Caco-2 (cell line): ENCODE measurements at regions not wholly inside any gene's neighbourhood (a gene's known extent, or its start where the extent isn't known, plus 50 kb on each side); places are given as distances from the start of the nearest gene placed in this dataset.

ENCODE experiments used
- BruUV-seq: library from RNA; stranded (reverse); fragments of 400-500 nt; replicated peaks from 2 replicates; lab custom pipeline; 2021; lab: Mats Ljungman, UMichigan
- CTCF ChIA-PET: fragments of 300-600 bp; sonication (Branson Sonifier 250); formaldehyde crosslinking; loops from one replicate; lab custom pipeline; 2022; ENCODE audit warnings: antibody characterized with exemption; lab: Charles Lee
- POLR2A ChIA-PET: fragments of 300-600 bp; sonication (Branson Sonifier 250); formaldehyde crosslinking; loops from one replicate; lab custom pipeline; 2022; ENCODE audit warnings: antibody characterized with exemption; lab: Charles Lee
- DNase-seq, 2 experiments: peaks; one replicate each; pipeline versions ENCODE4 v3.0.0 to v3.0.0-alpha.2; 2020 to 2022
- H3K27me3 ChIP-seq: replicated peaks from 2 replicates; pipeline ENCODE4 v1.6.0; 2011; ENCODE audit warnings: low read length; ENCODE audit not compliant: control insufficient read depth, insufficient read depth
- H3K36me3 ChIP-seq: 2 replicates; pipeline ENCODE4 v1.5.1; 2011; ENCODE audit warnings: low read length; ENCODE audit not compliant: control insufficient read depth, insufficient read depth
- H3K4me1 ChIP-seq: fragments of 250-450 bp; sonication (Bioruptor Pico); 2 replicates; pipeline ENCODE4 v1.5.1; 2020; ENCODE audit warnings: mild to moderate bottlenecking
- H3K4me3 ChIP-seq: 2 replicates; pipeline ENCODE4 v1.5.1; 2011; ENCODE audit warnings: low read depth, mild to moderate bottlenecking, control low read depth, low read length
- H3K9me3 ChIP-seq: fragments of 250-450 bp; sonication (Bioruptor Pico); 2 replicates; pipeline ENCODE4 v1.5.1; 2020; ENCODE audit warnings: mild to moderate bottlenecking, moderate library complexity
- H3K27ac Mint-ChIP-seq: one replicate; pipeline ENCODE4 v1.8.0; 2022; ENCODE audit warnings: mixed read lengths; ENCODE audit not compliant: unreplicated experiment
- H3K27me3 Mint-ChIP-seq: one replicate; pipeline ENCODE4 v1.8.0; 2022; ENCODE audit warnings: mixed read lengths; ENCODE audit not compliant: insufficient read depth, unreplicated experiment
- H3K36me3 Mint-ChIP-seq: one replicate; pipeline ENCODE4 v1.8.0; 2022; ENCODE audit warnings: mild to moderate bottlenecking, mixed read lengths; ENCODE audit not compliant: insufficient read depth, unreplicated experiment
- H3K4me1 Mint-ChIP-seq: one replicate; pipeline ENCODE4 v1.8.0; 2022; ENCODE audit warnings: low read depth, mixed read lengths; ENCODE audit not compliant: unreplicated experiment
- H3K4me3 Mint-ChIP-seq: one replicate; pipeline ENCODE4 v1.8.0; 2022; ENCODE audit warnings: mild to moderate bottlenecking, moderate library complexity, mixed read lengths; ENCODE audit not compliant: unreplicated experiment
- H3K9me3 Mint-ChIP-seq: one replicate; pipeline ENCODE4 v1.8.0; 2022; ENCODE audit warnings: mixed read lengths; ENCODE audit not compliant: unreplicated experiment
- CTCF ChIP-seq, 2 experiments: fragments of 200-600 bp in 1 of 2; IDR thresholded peaks; 1 replicate in 1 of 2; 2 replicates in 1 of 2; pipeline versions ENCODE4 v1.5.1 to v1.8.0; 2011 to 2022; ENCODE audit warnings: antibody characterized with exemption in 1 of 2, control low read depth in 1 of 2, inconsistent platforms in 1 of 2, low read depth in 1 of 2, low read length in 1 of 2, mild to moderate bottlenecking in 1 of 2, moderate library complexity in 1 of 2; ENCODE audit not compliant: insufficient read depth in 1 of 2, severe bottlenecking in 1 of 2, unreplicated experiment in 1 of 2
- intact Hi-C: fragments of 100-400 bp; cut with micrococcal nuclease; formaldehyde crosslinking; loops from one replicate; pipeline ENCODE4 v1.10.0; 2022; ENCODE audit not compliant: unreplicated experiment

- no peaks in the 10 kb centered on the region for H3K9me3 Mint-ChIP-seq
- no peaks in the 10 kb centered on the region for H3K36me3 ChIP-seq
- no peaks in the 10 kb centered on the region for H3K4me1 Mint-ChIP-seq
- no peak for DNase-seq
- no peak overlapping the region for H3K4me3 ChIP-seq
- no peaks in the 10 kb centered on the region for H3K9me3 ChIP-seq
- intact Hi-C loops, result no loop called here
- no TSS peak for BruUV-seq
- H3K36me3 Mint-ChIP-seq, result no peaks in the 10 kb centered on the region
- ChIA-PET POLR2A (no interaction called here), CTCF (no interaction called here)
- H3K27ac Mint-ChIP-seq, result no peak overlapping the region
- H3K27me3 ChIP-seq, result no peaks in the 10 kb centered on the region
- no peak for TF ChIP-seq CTCF (IDR thresholded peaks at IDR 0.05; ENCODE audit: insufficient read depth in 1 of 2, low read depth in 1 of 2, low read length in 1 of 2, severe bottlenecking in 1 of 2, unreplicated experiment in 1 of 2)
- H3K4me1 ChIP-seq, result no peaks in the 10 kb centered on the region
- peaks cover 3% of the 10 kb centered on the region for H3K27me3 Mint-ChIP-seq
- H3K4me3 Mint-ChIP-seq, result no peak overlapping the region
Observed at GRCh38 chr3:163953526-163953925, 1124.8 kb downstream of the SI start.

GRCh38 chr3:163952499-163952898 lies 1125.8 kb downstream of the SI start:
- Mint-ChIP-seq H3K9me3 (no peaks in the 10 kb centered on the region), H3K27me3 (peaks cover 7% of the 10 kb centered on the region), H3K36me3 (no peaks in the 10 kb centered on the region), H3K4me1 (no peaks in the 10 kb centered on the region), H3K27ac (no peak overlapping the region), H3K4me3 (no peak overlapping the region)
- Histone ChIP-seq H3K27me3 (no peaks in the 10 kb centered on the region), H3K36me3 (no peaks in the 10 kb centered on the region), H3K4me3 (no peak overlapping the region), H3K4me1 (no peaks in the 10 kb centered on the region), H3K9me3 (no peaks in the 10 kb centered on the region)
- intact Hi-C loops, result no loop called here
- DNase-seq, result no peak
- ChIA-PET CTCF (no interaction called here), POLR2A (no interaction called here)
- no TSS peak for BruUV-seq
- no peak for TF ChIP-seq CTCF (IDR thresholded peaks at IDR 0.05; ENCODE audit: insufficient read depth in 1 of 2, low read depth in 1 of 2, low read length in 1 of 2, severe bottlenecking in 1 of 2, unreplicated experiment in 1 of 2)

- Mint-ChIP-seq H3K4me1 (no peaks in the 10 kb centered on the region), H3K27me3 (peaks cover 5% of the 10 kb centered on the region), H3K4me3 (no peak overlapping the region), H3K9me3 (no peaks in the 10 kb centered on the region), H3K36me3 (no peaks in the 10 kb centered on the region), H3K27ac (no peak overlapping the region)
- Histone ChIP-seq H3K36me3 (no peaks in the 10 kb centered on the region), H3K4me1 (no peaks in the 10 kb centered on the region), H3K27me3 (no peaks in the 10 kb centered on the region), H3K9me3 (no peaks in the 10 kb centered on the region), H3K4me3 (no peak overlapping the region)
- DNase-seq, result no peak
- TF ChIP-seq CTCF (IDR thresholded peaks at IDR 0.05; ENCODE audit: insufficient read depth in 1 of 2, low read depth in 1 of 2, low read length in 1 of 2, severe bottlenecking in 1 of 2, unreplicated experiment in 1 of 2), result peak; percentile 21 to 39
- intact Hi-C loops, result loop anchor here (1.0 kb wide), 1 partner anchor 59 kb away; no protein-coding TSS in a partner anchor
- BruUV-seq, result no TSS peak
- ChIA-PET POLR2A (no interaction called here), CTCF (no interaction called here)
Observed at GRCh38 chr3:163951397-163951987, 1126.8 kb downstream of the SI start.
